ENCODE measurements at regions not wholly inside any gene's neighbourhood (a gene's known extent, or its start where the extent isn't known, plus 50 kb on each side); places are given as distances from the start of the nearest gene placed in this dataset.

DNA sequence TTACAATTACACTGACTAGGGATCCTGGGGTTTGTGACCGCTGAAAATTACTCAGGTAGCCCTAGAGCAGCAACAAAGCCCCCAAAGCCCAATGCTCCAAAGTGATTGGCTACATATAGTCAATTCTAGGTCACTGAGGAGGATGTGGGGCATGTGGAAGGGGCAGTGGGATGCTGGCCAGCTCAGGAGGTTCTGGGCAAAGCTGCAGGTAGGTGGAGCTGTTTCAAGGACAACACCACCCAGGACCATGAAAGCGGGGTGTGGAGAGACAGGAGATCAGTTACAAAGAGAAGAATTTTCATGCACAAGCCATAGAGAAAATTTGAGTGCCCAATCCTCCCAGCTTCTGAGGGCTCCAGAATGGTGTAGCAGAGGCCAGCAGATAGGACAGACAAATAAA, 75.0 kb upstream of the CCDC85A start:
- H3K27ac Mint-ChIP-seq, result no peak overlapping the region
- CTCF ChIA-PET, result no interaction called here

DNA sequence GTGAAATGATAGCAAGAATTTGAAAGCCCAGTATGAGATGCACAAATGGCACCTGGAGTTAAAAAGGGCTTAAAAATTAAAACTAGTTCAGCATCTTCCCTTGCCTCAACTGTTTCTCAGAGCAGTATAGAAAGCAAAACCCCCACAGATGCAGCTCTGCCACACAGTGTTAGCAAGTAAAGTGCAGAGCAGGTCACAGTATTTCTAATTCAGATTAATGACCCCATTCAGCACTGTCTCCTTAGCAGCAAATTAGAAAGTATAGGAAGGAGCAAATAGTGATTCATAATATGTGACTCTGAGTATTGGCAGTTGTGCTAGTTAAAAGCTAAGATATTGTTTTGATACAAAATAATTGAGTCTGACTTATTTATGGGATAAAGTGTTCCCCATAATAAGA, 73.8 kb upstream of the CCDC85A start:
- Mint-ChIP-seq H3K9me3 (no peaks in the 10 kb centered on the region), H3K36me3 (ENCODE audit: low read depth) (no peaks in the 10 kb centered on the region)
- CTCF ChIA-PET, result no interaction called here

More for the DNA sequence above, 75.0 kb upstream of the CCDC85A start:
- H3K36me3 Mint-ChIP-seq (ENCODE audit: low read depth), result no peaks in the 10 kb centered on the region
- peaks cover 2% of the 10 kb centered on the region for H3K27me3 Mint-ChIP-seq (ENCODE audit: low read depth)
- no peaks in the 10 kb centered on the region for H3K9me3 Mint-ChIP-seq
- H3K4me1 Mint-ChIP-seq (ENCODE audit: low read depth), result no peaks in the 10 kb centered on the region
- H3K4me3 Mint-ChIP-seq, result no peak overlapping the region
- intact Hi-C loops (cut with micrococcal nuclease), result no loop called here
- no peak for DNase-seq

DNA sequence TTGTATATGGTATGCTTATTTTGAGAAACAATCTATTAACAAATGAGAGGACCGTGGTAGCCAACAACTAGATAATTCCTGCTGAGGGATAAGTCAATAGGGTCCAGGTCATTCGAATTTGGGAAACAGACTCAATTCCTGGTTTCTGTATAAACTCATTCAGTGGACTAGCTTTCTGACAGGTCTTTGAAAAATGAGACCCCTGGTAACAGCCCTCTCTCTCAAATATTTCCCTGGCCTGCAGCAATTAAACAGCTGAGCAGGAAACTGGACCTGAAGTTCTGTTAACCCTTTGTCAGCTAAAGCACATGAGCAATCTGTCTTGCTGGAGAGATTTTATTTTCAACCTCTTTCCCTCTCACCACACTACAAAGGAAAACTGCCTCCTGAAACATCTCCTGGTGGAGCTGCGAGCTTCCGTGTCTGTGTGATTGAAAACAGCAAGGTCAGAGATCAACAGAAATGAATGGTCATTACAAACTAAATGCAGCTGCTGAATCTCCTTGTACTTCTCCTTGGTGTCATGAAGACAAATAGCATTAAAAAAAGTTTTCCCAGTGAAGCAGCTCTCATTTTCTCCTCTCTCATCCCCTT, 70.3 kb upstream of the CCDC85A start:
- Mint-ChIP-seq H3K4me1 (ENCODE audit: low read depth) (no peaks in the 10 kb centered on the region), H3K4me3 (no peak overlapping the region), H3K36me3 (ENCODE audit: low read depth) (no peaks in the 10 kb centered on the region), H3K27ac (no peak overlapping the region), H3K9me3 (no peaks in the 10 kb centered on the region), H3K27me3 (ENCODE audit: low read depth) (peaks cover 2% of the 10 kb centered on the region)
- intact Hi-C loops (cut with micrococcal nuclease), result no loop called here
- CTCF ChIA-PET, result no interaction called here
- no peak for DNase-seq

More for the DNA sequence above, 73.8 kb upstream of the CCDC85A start:
- intact Hi-C loops (cut with micrococcal nuclease), result no loop called here
- no peaks in the 10 kb centered on the region for H3K4me1 Mint-ChIP-seq (ENCODE audit: low read depth)
- no peak overlapping the region for H3K4me3 Mint-ChIP-seq
- peaks cover 2% of the 10 kb centered on the region for H3K27me3 Mint-ChIP-seq (ENCODE audit: low read depth)
- DNase-seq, result no peak
- H3K27ac Mint-ChIP-seq, result no peak overlapping the region

DNA sequence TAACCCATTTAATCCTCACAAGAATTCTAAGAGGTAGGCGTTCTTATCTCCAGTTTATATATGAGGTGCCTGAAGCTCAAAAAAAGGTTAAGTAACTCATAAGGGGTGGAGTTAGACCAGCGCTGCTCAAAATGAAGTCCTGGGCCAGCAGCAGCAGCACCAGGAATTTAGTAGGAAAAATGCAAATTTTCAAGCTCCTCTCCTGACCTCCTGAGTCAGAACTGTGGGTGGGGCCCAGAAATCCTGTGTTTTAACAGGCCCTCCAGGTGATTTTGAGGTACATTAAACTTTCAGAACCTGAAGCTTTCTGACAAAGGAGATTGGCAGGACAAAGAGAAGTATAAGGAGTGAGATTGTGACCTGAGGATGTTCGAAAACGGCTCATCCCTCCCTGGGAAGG, 66.0 kb upstream of the CCDC85A start:
- no peaks in the 10 kb centered on the region for H3K27me3 Mint-ChIP-seq (ENCODE audit: low read depth)
- no peaks in the 10 kb centered on the region for H3K36me3 Mint-ChIP-seq (ENCODE audit: low read depth)
- intact Hi-C loops (cut with micrococcal nuclease), result no loop called here
- H3K27ac Mint-ChIP-seq, result no peak overlapping the region
- no peak overlapping the region for H3K4me3 Mint-ChIP-seq
- CTCF ChIA-PET, result no interaction called here
- no peak for DNase-seq
- no peaks in the 10 kb centered on the region for H3K4me1 Mint-ChIP-seq (ENCODE audit: low read depth)
- H3K9me3 Mint-ChIP-seq, result no peaks in the 10 kb centered on the region

DNA sequence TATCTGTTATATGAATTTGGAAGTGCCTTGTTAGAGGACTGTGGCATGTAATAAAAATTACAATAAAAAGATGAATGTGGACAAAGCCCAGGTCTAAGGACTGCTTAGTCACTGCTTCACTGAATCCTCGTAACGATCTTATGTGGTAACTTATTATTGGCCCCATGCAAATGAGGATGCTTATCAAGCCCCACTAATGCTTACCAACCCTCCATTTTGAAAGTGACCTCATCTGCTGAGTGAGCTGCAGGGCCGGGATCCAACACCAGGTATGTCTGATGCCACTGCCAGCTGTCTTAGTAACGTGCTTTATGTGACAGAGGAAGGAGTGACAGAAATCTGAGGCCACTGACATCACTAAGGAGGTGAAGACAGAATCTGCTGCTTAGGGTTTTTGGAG, 65.3 kb upstream of the CCDC85A start:
- CTCF ChIA-PET, result interaction anchor here (1.4 kb wide), 1 partner anchor 399 kb away, joined by 5 read pairs; no protein-coding TSS in a partner anchor

DNA sequence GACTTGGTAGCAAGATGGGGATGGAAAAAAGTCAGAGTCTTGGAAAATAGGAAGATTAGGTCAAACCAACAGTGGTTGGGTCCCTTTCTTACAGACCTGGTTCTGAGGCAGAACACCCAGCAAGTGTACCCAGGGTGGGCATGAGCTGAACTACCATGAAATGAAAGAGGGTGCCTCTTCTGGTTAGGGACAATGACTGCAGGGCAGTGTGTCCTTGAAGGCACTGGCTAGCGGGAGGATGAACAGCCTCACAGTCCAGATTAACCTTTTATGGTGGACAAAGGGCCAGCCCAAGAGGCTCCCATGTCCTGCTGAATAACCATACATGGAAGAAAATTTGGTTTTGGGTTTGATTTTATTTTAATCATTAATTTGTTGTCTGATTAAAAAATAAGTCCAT, 61.8 kb upstream of the CCDC85A start:
- no peak overlapping the region for H3K4me3 Mint-ChIP-seq
- no peak for DNase-seq
- CTCF ChIA-PET, result no interaction called here
- peaks cover 4% of the 10 kb centered on the region for H3K27me3 Mint-ChIP-seq (ENCODE audit: low read depth)
- no peaks in the 10 kb centered on the region for H3K9me3 Mint-ChIP-seq
- H3K4me1 Mint-ChIP-seq (ENCODE audit: low read depth), result no peaks in the 10 kb centered on the region
- no peaks in the 10 kb centered on the region for H3K36me3 Mint-ChIP-seq (ENCODE audit: low read depth)
- no peak overlapping the region for H3K27ac Mint-ChIP-seq
- intact Hi-C loops (cut with micrococcal nuclease), result no loop called here

More for the DNA sequence above, 65.3 kb upstream of the CCDC85A start:
- DNase-seq, result no peak
- Mint-ChIP-seq H3K36me3 (ENCODE audit: low read depth) (no peaks in the 10 kb centered on the region), H3K4me1 (ENCODE audit: low read depth) (no peaks in the 10 kb centered on the region), H3K4me3 (no peak overlapping the region), H3K27me3 (ENCODE audit: low read depth) (peaks cover 4% of the 10 kb centered on the region), H3K9me3 (no peaks in the 10 kb centered on the region), H3K27ac (no peak overlapping the region)
- intact Hi-C loops (cut with micrococcal nuclease), result no loop called here

DNA sequence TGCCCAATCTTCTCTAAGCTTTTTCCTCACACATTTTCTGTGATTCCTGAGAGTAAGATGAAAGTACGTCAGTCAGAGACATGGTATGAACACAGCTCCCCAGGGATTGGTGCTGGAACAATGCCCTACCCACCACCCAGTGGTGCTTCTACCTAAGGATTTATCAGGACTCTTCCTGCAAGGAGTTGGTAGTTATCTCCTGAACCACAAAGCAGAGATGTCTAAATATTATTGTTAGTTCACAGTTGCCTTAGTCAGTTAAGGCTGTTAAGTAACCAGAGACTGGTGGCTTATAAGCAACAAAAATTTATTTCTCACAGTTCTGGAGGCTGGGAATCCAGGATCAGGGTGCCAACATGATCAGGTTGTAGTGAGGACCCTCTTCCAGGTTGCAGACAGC, 60.3 kb upstream of the CCDC85A start:
- no peak for DNase-seq
- no peak overlapping the region for H3K27ac Mint-ChIP-seq
- CTCF ChIA-PET, result no interaction called here

DNA sequence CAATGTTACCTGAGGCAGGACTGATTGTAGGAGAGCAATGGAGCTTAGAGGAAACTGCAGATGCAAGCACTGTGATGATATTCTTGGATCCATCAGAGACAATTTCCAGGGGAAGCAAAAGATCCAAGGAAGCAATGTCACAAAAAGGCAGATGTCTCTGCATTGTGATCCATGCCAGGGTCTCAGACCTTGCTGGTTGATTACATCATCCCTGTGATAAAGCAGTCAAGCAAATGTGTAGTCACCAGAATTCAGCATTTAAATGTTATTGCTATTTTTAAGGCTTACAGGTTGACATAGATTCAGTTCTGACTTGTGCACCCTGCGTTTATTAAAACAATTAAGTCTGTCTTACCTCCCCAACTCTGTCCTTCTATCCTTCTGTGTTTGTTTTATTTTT, 56.8 kb upstream of the CCDC85A start:
- H3K36me3 Mint-ChIP-seq (ENCODE audit: low read depth), result no peaks in the 10 kb centered on the region
- H3K4me3 Mint-ChIP-seq, result no peak overlapping the region
- no peak overlapping the region for H3K27ac Mint-ChIP-seq
- H3K9me3 Mint-ChIP-seq, result no peaks in the 10 kb centered on the region
- no peak for DNase-seq
- intact Hi-C loops (cut with micrococcal nuclease), result no loop called here
- peaks cover 4% of the 10 kb centered on the region for H3K27me3 Mint-ChIP-seq (ENCODE audit: low read depth)
- CTCF ChIA-PET, result no interaction called here
- H3K4me1 Mint-ChIP-seq (ENCODE audit: low read depth), result no peaks in the 10 kb centered on the region

More for the DNA sequence above, 60.3 kb upstream of the CCDC85A start:
- intact Hi-C loops (cut with micrococcal nuclease), result no loop called here
- H3K4me1 Mint-ChIP-seq (ENCODE audit: low read depth), result no peaks in the 10 kb centered on the region
- no peak overlapping the region for H3K4me3 Mint-ChIP-seq
- H3K9me3 Mint-ChIP-seq, result no peaks in the 10 kb centered on the region
- no peaks in the 10 kb centered on the region for H3K36me3 Mint-ChIP-seq (ENCODE audit: low read depth)
- peaks cover 4% of the 10 kb centered on the region for H3K27me3 Mint-ChIP-seq (ENCODE audit: low read depth)

DNA sequence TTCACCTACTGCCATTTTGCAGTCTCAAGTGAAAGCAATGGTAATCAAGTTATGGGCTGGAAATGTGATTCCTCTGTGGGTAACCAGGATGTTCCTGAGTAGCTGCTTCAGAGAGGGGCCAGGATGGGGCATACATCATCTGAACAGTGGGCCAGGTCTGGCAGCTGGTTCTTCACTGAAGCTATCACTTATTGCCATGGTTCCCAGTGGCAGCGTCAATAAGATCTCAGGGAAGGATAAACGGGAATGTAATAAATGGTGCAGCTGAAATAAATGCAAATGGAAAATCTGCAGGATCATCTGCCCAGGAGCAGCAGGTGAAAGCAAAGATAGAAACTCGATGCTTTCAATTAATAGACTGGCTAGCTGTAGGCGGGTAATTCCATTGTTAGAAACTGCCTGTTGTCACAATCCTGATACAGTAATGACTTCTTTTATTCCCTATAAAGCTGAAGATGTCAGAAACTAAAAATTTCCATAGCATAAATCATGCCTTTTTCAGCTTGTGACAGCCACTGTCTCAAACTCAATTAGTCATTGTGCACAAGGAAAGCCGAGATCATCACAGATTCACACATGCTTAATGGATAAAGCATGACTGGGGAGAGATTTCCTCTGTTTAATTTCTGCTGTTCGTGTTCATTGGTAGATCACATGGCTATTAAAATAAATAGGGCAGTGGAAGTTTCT, 56.2 kb upstream of the CCDC85A start:
- no peak for DNase-seq
- Mint-ChIP-seq H3K27ac (no peak overlapping the region), H3K36me3 (ENCODE audit: low read depth) (no peaks in the 10 kb centered on the region), H3K27me3 (ENCODE audit: low read depth) (peaks cover 4% of the 10 kb centered on the region), H3K9me3 (no peaks in the 10 kb centered on the region), H3K4me3 (no peak overlapping the region), H3K4me1 (ENCODE audit: low read depth) (no peaks in the 10 kb centered on the region)
- intact Hi-C loops (cut with micrococcal nuclease), result no loop called here
- CTCF ChIA-PET, result no interaction called here

DNA sequence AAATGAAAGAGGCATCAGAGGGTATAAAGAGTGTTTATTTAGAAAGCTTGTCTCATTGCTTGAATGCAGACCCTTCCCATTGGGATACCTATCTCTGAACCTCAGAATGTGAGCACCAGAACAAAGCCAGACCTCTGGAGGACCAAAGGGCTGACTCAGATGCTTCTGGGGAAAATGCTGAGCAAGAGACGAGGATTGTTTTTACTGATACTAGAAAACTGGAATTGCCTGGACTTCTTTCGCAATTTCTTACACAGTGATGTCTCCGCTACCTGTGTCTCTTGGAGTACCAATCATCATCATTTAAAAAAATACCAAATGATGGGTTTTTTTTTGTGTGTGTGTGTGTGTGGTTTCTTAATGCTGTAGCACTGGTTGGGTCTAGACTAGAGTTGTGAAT, 55.6 kb upstream of the CCDC85A start:
- peaks cover under 1% of the 10 kb centered on the region for H3K27me3 Mint-ChIP-seq (ENCODE audit: low read depth)
- no peaks in the 10 kb centered on the region for H3K36me3 Mint-ChIP-seq (ENCODE audit: low read depth)
- H3K27ac Mint-ChIP-seq, result no peak overlapping the region
- DNase-seq, result no peak
- H3K4me3 Mint-ChIP-seq, result no peak overlapping the region
- H3K4me1 Mint-ChIP-seq (ENCODE audit: low read depth), result no peaks in the 10 kb centered on the region
- no peaks in the 10 kb centered on the region for H3K9me3 Mint-ChIP-seq
- CTCF ChIA-PET, result interaction anchor here (0.6 kb wide), 1 partner anchor 730 kb away, joined by 4 read pairs; no protein-coding TSS in a partner anchor
- intact Hi-C loops (cut with micrococcal nuclease), result no loop called here

DNA sequence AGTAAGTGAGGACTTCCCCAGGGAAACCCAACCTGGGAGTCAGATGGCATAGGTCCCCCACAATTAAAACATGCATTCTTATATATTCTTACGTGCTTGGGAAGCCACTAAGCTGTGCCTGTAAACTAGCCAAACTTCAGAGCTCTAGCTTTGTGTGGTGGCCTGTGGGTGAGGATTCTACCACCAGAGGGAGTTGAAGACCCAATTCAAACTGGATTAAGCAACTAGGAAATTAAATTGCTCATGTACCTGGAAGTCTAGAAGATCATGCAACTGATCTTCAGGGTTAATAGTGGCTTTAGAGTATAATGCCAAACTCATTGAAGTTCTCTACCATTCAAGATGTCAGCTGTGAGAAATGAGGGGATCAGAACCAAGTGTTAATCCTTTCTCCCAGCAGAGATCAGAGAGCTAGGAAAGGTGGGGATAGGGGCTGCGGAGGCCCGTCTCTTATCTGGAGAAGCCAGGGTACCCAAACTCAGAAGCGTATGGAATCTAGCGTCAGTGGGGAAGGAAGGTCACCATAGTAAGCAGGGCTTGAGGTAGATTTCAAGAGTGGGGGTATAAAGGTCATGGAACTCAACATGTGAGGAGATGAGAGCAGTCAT, 53.2 kb upstream of the CCDC85A start:
- Mint-ChIP-seq H3K4me1 (ENCODE audit: low read depth) (no peaks in the 10 kb centered on the region), H3K9me3 (no peaks in the 10 kb centered on the region), H3K27me3 (ENCODE audit: low read depth) (no peaks in the 10 kb centered on the region), H3K36me3 (ENCODE audit: low read depth) (no peaks in the 10 kb centered on the region), H3K4me3 (no peak overlapping the region), H3K27ac (no peak overlapping the region)
- intact Hi-C loops (cut with micrococcal nuclease), result loop anchor here (5.0 kb wide), 1 partner anchor 1387 kb away; no protein-coding TSS in a partner anchor
- CTCF ChIA-PET, result interaction anchor here (0.8 to 1.0 kb wide), 2 partner anchors 411 to 412 kb away, joined by 3 read pairs; no protein-coding TSS in a partner anchor
- DNase-seq, result no peak

DNA sequence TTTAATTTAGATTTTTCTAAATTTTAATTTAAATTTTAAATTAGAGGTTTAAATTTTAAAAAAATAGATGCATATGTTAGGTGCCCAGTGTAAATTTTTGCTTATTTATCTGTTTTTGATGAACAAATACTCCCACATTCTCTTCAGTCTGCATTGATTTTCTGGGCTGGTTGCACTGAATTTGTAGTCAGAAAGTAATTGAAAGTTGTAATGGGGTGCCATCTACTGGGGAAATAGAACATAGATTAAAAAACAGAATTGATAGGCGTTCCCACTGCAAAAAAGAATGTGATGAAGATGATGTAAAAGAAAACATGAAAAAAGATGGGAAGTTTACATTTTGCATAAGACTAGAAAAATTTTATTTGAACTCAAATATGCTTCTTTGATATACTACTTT, 51.7 kb upstream of the CCDC85A start:
- Mint-ChIP-seq H3K9me3 (no peaks in the 10 kb centered on the region), H3K27me3 (ENCODE audit: low read depth) (no peaks in the 10 kb centered on the region), H3K36me3 (ENCODE audit: low read depth) (no peaks in the 10 kb centered on the region), H3K27ac (no peak overlapping the region), H3K4me3 (no peak overlapping the region), H3K4me1 (ENCODE audit: low read depth) (no peaks in the 10 kb centered on the region)
- intact Hi-C loops (cut with micrococcal nuclease), result loop anchor here (1.0 to 5.0 kb wide), 2 partner anchors 414 to 1385 kb away; no protein-coding TSS in a partner anchor
- CTCF ChIA-PET, result no interaction called here
- no peak for DNase-seq

DNA sequence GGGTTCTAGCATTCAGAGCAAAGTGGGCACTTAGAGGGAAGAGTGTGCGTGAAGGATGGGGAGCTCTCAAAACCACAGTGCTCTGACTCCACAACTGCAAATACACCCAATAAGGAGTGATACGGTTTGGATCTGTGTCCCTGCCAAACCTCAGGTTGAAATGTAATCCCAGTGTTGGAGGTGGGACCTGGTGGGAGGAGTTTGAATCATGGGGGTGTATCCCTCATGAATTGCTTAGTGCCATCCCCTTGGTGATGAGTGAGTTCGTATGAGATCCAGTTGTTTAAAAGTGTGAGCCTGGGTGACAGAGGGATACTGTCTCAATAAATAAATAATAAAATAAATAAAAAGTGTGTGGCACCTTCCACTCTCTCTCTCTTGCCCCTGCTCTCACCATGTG, 50.3 kb upstream of the CCDC85A start:
- no peak for DNase-seq
- Mint-ChIP-seq H3K9me3 (no peaks in the 10 kb centered on the region), H3K4me1 (ENCODE audit: low read depth) (no peaks in the 10 kb centered on the region), H3K27ac (no peak overlapping the region), H3K27me3 (ENCODE audit: low read depth) (no peaks in the 10 kb centered on the region), H3K4me3 (no peak overlapping the region), H3K36me3 (ENCODE audit: low read depth) (no peaks in the 10 kb centered on the region)
- intact Hi-C loops (cut with micrococcal nuclease), result loop anchor here (5.0 kb wide), 1 partner anchor 1384 kb away; no protein-coding TSS in a partner anchor
- CTCF ChIA-PET, result no interaction called here
